GM12864 (cell line): ENCODE measurements at regions not wholly inside any gene's neighbourhood (a gene's known extent, or its start where the extent isn't known, plus 50 kb on each side); places are given as distances from the start of the nearest gene placed in this dataset.
"Not testable (repeated sequence)": the region's sequence is repeated elsewhere in the genome, so short reads cannot be mapped to it uniquely, and the experiment has no call there.

ENCODE experiments used
- DNase-seq: peaks from one replicate; pipeline ENCODE4 v3.0.0-alpha.2; 2011; ENCODE audit warnings: low read depth
- H3K4me3 ChIP-seq: 2 replicates; pipeline ENCODE4 v1.5.1; 2011; ENCODE audit warnings: mild to moderate bottlenecking, low read depth, low read length, control low read depth
- CTCF ChIP-seq: IDR thresholded peaks from 2 replicates; pipeline ENCODE4 v1.5.1; 2011; ENCODE audit warnings: low read depth, mild to moderate bottlenecking, moderate library complexity, low read length, control low read depth, inconsistent platforms; ENCODE audit errors: missing control alignments

GRCh38 chr20:40037511-40037910 is 651.5 kb downstream of the MAFB start:
- TF ChIP-seq CTCF, result no peak
- no peak overlapping the region for H3K4me3 ChIP-seq
- DNase-seq, result no peak

GRCh38 chr20:40029589-40029988 is 659.4 kb downstream of the MAFB start:
- no peak overlapping the region for H3K4me3 ChIP-seq
- no peak for DNase-seq
- TF ChIP-seq CTCF, result no peak

GRCh38 chr20:40019510-40019909 is 669.5 kb downstream of the MAFB start:
- no peak for DNase-seq
- H3K4me3 ChIP-seq, result no peak overlapping the region
- TF ChIP-seq CTCF, result no peak

GRCh38 chr20:40017765-40018164 is 671.3 kb downstream of the MAFB start:
- no peak for TF ChIP-seq CTCF
- DNase-seq, result no peak
- H3K4me3 ChIP-seq, result no peak overlapping the region

GRCh38 chr20:40016890-40017289 is 672.1 kb downstream of the MAFB start:
- H3K4me3 ChIP-seq, result no peak overlapping the region
- no peak for DNase-seq
- TF ChIP-seq CTCF, result no peak

- H3K4me3 ChIP-seq, result no peak overlapping the region
- TF ChIP-seq CTCF, result no peak
- no peak for DNase-seq
Measured at GRCh38 chr20:40016392-40016791, 672.6 kb downstream of the MAFB start.

- DNase-seq, H3K4me3 ChIP-seq: not testable (repeated sequence)
Measured at GRCh38 chr20:40012026-40012425, 677.0 kb downstream of the MAFB start.

- DNase-seq, result no peak
Measured at GRCh38 chr20:40010483-40010882, 678.6 kb downstream of the MAFB start.

More at GRCh38 chr20:40010483-40010882, 678.6 kb downstream of the MAFB start:
- H3K4me3 ChIP-seq, result no peak overlapping the region
- no peak for TF ChIP-seq CTCF
